ENCODE measurements at regions not wholly inside any gene's neighbourhood (a gene's known extent, or its start where the extent isn't known, plus 50 kb on each side); places are given as distances from the start of the nearest gene placed in this dataset.

DNA sequence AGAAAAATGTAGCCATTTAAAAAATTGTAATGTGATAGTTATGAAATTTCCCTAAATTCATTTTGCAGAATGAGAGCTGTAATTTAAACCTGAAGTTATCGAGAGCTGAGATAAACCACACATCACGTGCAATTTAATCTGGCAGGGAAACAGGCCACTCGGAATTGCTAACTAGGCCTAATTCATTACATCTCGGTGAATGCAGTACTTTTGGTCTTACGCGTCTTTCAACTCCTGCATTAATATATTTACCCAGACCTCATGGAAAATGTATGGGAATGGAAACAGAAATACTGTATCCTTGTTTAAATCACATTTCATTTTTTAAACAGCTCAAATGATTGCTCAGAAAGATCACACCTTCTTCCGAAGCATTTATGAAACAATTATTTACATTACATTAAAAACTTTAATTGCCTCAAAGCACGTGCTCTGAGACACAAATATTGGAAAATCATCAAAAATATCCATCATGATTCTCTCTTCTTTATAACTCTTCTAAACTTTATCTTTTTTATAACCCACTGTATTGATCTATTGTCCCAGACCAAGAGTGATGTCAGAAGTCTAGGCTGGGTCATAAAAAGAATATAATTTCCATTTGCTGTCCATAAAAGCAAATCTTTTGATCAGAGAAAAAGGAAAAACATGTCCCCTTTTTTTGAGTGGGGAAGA, 111.7 kb upstream of the MYL2 start:
- TF ChIP-seq, protein P1, sequence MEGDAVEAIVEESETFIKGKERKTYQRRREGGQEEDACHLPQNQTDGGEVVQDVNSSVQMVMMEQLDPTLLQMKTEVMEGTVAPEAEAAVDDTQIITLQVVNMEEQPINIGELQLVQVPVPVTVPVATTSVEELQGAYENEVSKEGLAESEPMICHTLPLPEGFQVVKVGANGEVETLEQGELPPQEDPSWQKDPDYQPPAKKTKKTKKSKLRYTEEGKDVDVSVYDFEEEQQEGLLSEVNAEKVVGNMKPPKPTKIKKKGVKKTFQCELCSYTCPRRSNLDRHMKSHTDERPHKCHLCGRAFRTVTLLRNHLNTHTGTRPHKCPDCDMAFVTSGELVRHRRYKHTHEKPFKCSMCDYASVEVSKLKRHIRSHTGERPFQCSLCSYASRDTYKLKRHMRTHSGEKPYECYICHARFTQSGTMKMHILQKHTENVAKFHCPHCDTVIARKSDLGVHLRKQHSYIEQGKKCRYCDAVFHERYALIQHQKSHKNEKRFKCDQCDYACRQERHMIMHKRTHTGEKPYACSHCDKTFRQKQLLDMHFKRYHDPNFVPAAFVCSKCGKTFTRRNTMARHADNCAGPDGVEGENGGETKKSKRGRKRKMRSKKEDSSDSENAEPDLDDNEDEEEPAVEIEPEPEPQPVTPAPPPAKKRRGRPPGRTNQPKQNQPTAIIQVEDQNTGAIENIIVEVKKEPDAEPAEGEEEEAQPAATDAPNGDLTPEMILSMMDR (IDR thresholded peaks at IDR 0.05; ENCODE audit: extremely low read depth, insufficient read depth, missing control alignments), result no peak
- in situ Hi-C loops (cut with MboI; ENCODE audit: low pct_unique_long_range_greater_than_20kb, low sequenced_read_pairs, unreplicated experiment), result no loop called here
- DNase-seq (ENCODE audit: low spot score), result no peak

DNA sequence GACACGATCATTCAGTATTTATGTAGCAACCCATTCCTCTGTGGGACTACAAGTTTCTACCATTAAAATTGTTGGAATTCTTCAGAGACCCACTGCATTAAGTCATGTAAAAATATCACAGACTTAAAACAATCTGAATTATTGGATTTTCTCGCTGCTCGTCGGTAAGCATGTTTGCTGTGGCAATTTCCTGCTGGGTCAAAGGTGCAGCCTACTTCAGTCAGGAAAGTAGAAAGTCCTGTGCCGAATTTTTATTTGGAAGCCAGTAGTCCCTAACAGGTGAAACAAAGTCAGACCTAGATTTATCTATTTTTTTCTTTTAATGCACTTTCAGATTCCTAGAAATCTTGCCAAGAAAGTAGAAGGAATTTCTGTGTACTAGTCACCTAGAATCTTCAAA, 110.4 kb upstream of the MYL2 start:
- in situ Hi-C loops (cut with MboI; ENCODE audit: low pct_unique_long_range_greater_than_20kb, low sequenced_read_pairs, unreplicated experiment), result no loop called here
- DNase-seq (ENCODE audit: low spot score), result no peak
- TF ChIP-seq, protein P1 (IDR thresholded peaks at IDR 0.05; ENCODE audit: extremely low read depth, insufficient read depth, missing control alignments), result no peak

DNA sequence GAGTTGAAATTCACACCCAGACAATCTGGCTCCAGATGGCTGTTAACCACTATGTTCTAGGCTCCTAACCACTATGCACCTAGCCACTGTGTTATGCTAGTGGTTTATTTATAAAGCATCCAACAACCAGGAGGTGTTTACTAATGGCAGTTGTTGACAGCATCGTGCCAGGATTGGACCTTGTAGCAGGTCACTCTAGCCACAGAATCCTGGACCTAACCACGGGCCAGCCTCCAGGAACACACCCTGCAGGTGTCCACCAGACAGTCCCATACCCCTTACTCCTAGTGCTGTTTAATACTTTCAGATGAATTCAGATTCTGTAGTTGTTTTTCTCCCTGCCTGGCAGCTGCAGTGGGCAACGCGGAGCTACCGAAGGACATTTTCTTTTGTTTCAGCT, 109.4 kb upstream of the MYL2 start:
- no peak for DNase-seq (ENCODE audit: low spot score)
- in situ Hi-C loops (cut with MboI; ENCODE audit: low pct_unique_long_range_greater_than_20kb, low sequenced_read_pairs, unreplicated experiment), result no loop called here
- TF ChIP-seq, protein P1 (IDR thresholded peaks at IDR 0.05; ENCODE audit: extremely low read depth, insufficient read depth, missing control alignments), result no peak

DNA sequence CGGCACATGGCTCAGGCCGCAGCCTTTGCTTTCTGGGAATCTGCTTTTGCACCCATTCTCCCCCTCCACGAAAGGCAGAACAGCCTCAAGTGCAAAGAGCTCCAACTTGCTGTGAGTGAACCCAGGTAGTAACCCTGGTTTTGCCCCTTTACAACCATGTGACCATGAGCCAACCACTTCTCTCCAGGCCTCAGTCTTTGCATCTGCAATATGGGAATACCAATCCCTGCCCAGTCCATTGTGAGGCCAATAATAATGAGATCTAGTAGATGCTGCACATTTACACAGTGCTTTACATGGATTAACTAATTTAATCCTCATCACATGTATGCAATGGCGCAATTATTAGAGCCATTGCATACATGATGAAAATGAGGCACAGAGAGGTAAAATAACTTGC, 108.9 kb upstream of the MYL2 start:
- TF ChIP-seq, protein P1 (IDR thresholded peaks at IDR 0.05; ENCODE audit: extremely low read depth, insufficient read depth, missing control alignments), result no peak
- in situ Hi-C loops (cut with MboI; ENCODE audit: low pct_unique_long_range_greater_than_20kb, low sequenced_read_pairs, unreplicated experiment), result no loop called here
- DNase-seq (ENCODE audit: low spot score), result no peak

DNA sequence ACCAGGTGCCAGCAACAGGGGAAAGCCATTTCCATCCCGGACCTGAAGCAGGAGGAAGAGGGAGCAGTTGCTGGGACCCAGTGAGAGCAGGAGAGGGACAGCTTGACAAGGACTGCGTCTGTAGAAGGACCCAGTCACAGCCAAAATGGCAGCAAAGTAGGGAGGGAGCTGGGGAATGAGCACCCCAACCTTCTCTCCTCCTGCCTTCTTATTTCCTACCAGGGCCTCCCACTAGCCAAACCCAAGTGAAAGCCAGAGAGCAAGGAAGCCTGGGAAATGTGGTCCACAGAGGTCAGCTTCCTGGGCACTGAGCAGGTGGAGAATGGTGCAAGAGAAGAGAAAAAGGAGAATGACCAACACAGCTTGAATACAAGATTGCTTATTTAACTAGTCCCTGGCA, 108.5 kb upstream of the MYL2 start:
- no peak for DNase-seq (ENCODE audit: low spot score)
- TF ChIP-seq, protein P1 (IDR thresholded peaks at IDR 0.05; ENCODE audit: extremely low read depth, insufficient read depth, missing control alignments), result no peak
- in situ Hi-C loops (cut with MboI; ENCODE audit: low pct_unique_long_range_greater_than_20kb, low sequenced_read_pairs, unreplicated experiment), result no loop called here

DNA sequence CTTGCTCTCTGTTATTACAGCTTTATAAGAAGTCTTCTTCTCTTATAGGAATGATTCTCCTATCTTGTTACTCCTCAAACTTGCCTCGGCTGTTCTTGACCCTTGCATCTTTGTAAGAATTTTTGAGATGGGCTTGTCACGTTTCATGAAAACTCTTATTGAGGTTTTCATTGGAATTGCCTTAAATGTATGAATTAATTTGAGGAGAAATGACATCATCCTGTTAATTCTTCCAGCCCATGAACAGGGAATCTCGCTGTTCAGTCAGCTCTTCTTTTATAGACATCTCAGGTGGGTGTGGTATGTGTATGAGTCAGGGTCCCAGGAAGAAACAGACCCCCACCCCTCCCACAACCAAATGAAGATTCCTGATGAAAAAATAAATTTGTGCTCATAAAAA, 107.1 kb upstream of the MYL2 start:
- TF ChIP-seq, protein P1 (IDR thresholded peaks at IDR 0.05; ENCODE audit: extremely low read depth, insufficient read depth, missing control alignments), result no peak
- in situ Hi-C loops (cut with MboI; ENCODE audit: low pct_unique_long_range_greater_than_20kb, low sequenced_read_pairs, unreplicated experiment), result no loop called here
- no peak for DNase-seq (ENCODE audit: low spot score)
